ENCODE measurements at regions not wholly inside any gene's neighbourhood (a gene's known extent, or its start where the extent isn't known, plus 50 kb on each side); places are given as distances from the start of the nearest gene placed in this dataset.

DNA sequence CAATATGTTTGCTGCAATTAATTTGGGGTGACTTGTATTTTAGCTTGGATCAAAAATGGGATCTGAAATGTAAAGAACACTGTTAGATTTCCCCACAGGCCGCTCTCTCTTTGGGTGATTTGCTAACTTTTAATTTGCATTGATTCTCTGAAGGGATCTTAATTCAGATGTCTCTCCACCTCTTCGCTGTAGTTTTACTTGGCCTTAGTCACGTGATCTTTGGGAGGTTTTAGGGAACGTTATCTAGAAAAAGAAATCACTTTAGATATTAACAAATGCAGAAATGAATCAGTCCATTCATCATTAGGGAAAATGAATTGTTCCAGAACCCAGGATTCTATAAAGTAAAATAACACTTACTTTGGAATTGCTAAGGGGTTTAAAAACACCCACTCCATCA, 390.2 kb downstream of the THBS2 start:
- no peak overlapping the region for H3K27ac Mint-ChIP-seq (ENCODE audit: unreplicated experiment)
- no peaks in the 10 kb centered on the region for H3K4me1 Mint-ChIP-seq (ENCODE audit: low read depth, unreplicated experiment)
- DNase-seq = no peak
- H3K36me3 Mint-ChIP-seq (ENCODE audit: unreplicated experiment) = no peaks in the 10 kb centered on the region
- no peaks in the 10 kb centered on the region for H3K27me3 Mint-ChIP-seq (ENCODE audit: unreplicated experiment)
- TF ChIP-seq, protein P1, sequence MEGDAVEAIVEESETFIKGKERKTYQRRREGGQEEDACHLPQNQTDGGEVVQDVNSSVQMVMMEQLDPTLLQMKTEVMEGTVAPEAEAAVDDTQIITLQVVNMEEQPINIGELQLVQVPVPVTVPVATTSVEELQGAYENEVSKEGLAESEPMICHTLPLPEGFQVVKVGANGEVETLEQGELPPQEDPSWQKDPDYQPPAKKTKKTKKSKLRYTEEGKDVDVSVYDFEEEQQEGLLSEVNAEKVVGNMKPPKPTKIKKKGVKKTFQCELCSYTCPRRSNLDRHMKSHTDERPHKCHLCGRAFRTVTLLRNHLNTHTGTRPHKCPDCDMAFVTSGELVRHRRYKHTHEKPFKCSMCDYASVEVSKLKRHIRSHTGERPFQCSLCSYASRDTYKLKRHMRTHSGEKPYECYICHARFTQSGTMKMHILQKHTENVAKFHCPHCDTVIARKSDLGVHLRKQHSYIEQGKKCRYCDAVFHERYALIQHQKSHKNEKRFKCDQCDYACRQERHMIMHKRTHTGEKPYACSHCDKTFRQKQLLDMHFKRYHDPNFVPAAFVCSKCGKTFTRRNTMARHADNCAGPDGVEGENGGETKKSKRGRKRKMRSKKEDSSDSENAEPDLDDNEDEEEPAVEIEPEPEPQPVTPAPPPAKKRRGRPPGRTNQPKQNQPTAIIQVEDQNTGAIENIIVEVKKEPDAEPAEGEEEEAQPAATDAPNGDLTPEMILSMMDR (IDR thresholded peaks at IDR 0.05; ENCODE audit: partially characterized antibody, unreplicated experiment) = no peak
- H3K9me3 Mint-ChIP-seq (ENCODE audit: unreplicated experiment) = no peaks in the 10 kb centered on the region
- H3K4me3 Mint-ChIP-seq (ENCODE audit: unreplicated experiment) = no peak overlapping the region

DNA sequence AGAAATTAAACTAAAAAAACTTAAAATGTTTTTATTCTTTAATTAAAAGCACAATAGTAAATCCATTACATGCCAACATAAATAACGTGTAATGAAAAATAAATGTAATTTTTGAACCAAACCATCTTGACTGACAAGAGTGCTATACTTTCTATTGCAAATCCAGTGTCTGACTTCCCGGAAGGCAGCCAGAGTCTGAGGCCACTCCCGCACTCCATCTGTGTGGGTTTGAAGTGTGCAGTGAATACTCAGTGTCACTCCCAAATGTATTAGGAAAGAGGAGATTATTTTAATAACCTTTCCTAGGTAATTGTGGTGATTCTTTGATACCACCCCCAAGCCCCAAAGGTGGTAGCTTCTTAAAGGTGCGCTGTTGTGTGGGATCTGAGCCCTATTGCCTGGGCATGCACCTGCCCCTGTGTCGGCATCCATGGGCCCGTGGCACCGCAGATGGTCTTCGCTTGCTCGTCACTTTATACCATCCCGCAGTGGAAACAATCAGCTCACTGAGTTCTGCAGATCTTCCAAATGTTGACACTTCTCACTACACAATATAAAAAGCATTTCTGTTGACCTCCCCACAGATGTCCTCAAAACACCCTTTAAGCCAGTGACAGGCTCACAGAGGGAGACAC, 391.2 kb downstream of the THBS2 start:
- no peaks in the 10 kb centered on the region for H3K36me3 Mint-ChIP-seq (ENCODE audit: unreplicated experiment)
- no peak overlapping the region for H3K27ac Mint-ChIP-seq (ENCODE audit: unreplicated experiment)
- no peaks in the 10 kb centered on the region for H3K9me3 Mint-ChIP-seq (ENCODE audit: unreplicated experiment)
- H3K4me1 Mint-ChIP-seq (ENCODE audit: low read depth, unreplicated experiment) = no peaks in the 10 kb centered on the region
- TF ChIP-seq, protein P1 (IDR thresholded peaks at IDR 0.05; ENCODE audit: partially characterized antibody, unreplicated experiment) = no peak
- no peaks in the 10 kb centered on the region for H3K27me3 Mint-ChIP-seq (ENCODE audit: unreplicated experiment)
- DNase-seq = no peak
- no peak overlapping the region for H3K4me3 Mint-ChIP-seq (ENCODE audit: unreplicated experiment)

DNA sequence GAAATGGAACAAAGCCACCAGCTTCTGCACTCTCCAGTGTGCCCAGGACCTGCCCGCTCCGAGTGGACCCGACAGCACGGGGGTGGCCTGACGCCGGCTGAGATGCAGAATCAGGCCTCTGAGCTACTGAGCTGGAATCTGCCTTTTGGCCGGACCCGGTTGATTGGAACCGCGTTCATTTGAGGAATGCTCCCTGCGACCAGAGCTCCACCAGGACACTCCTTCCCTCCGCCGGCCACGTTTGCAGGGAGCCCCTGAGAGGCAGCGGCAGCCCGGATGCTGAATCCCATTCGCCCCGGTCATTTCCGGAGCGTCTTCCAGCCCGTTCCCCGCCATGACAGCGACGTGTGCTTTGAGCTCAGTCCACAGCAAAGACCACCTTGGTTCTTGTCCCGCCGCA, 392.7 kb downstream of the THBS2 start:
- Mint-ChIP-seq H3K36me3 (ENCODE audit: unreplicated experiment) (no peaks in the 10 kb centered on the region), H3K9me3 (ENCODE audit: unreplicated experiment) (no peaks in the 10 kb centered on the region), H3K27me3 (ENCODE audit: unreplicated experiment) (no peaks in the 10 kb centered on the region), H3K4me3 (ENCODE audit: unreplicated experiment) (no peak overlapping the region), H3K4me1 (ENCODE audit: low read depth, unreplicated experiment) (no peaks in the 10 kb centered on the region), H3K27ac (ENCODE audit: unreplicated experiment) (no peak overlapping the region)
- no peak for DNase-seq
- TF ChIP-seq, protein P1 (IDR thresholded peaks at IDR 0.05; ENCODE audit: partially characterized antibody, unreplicated experiment) = no peak

DNA sequence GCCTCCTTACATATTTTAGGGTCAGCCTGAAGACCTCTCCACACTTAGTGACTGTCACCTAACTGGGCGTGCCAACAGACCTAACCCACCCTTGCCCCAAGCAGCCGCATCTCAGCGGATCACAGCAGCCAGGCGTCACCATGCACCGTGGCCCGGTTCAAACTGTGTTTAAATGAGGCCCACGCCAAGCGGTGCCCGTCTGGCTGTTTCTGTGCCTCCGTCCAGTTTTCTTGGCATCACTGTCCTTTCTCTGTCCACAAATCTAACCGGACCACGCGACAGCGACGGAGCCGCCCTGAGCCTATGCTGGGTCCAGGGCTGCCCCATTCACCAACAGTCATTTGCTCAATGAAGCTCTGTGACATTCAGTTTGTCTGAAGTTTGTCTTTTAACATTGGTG, 393.3 kb downstream of the THBS2 start:
- H3K36me3 Mint-ChIP-seq (ENCODE audit: unreplicated experiment) = no peaks in the 10 kb centered on the region
- H3K4me3 Mint-ChIP-seq (ENCODE audit: unreplicated experiment) = no peak overlapping the region
- no peaks in the 10 kb centered on the region for H3K9me3 Mint-ChIP-seq (ENCODE audit: unreplicated experiment)
- TF ChIP-seq, protein P1 (IDR thresholded peaks at IDR 0.05; ENCODE audit: partially characterized antibody, unreplicated experiment) = no peak
- H3K4me1 Mint-ChIP-seq (ENCODE audit: low read depth, unreplicated experiment) = no peaks in the 10 kb centered on the region
- no peak overlapping the region for H3K27ac Mint-ChIP-seq (ENCODE audit: unreplicated experiment)
- no peak for DNase-seq
- H3K27me3 Mint-ChIP-seq (ENCODE audit: unreplicated experiment) = no peaks in the 10 kb centered on the region

DNA sequence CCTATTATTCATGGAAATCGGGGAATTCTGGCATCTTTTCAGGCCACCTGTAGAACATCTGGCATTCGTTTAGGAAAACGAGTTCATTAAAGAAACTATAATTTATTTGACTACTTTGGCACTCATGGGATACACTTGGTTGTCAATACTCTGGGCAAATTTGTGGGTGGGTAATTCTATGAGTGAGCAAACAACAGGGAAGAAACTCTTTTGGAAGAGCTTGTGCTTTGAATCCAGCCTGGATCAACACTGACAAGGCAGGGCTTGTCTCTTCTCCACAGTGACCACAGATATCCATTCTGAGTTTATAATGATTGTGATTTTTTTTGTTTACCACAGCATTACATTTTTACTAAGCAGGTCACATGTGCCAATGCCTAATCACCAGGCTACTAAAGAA, 394.7 kb downstream of the THBS2 start:
- no peaks in the 10 kb centered on the region for H3K4me1 Mint-ChIP-seq (ENCODE audit: low read depth, unreplicated experiment)
- no peak overlapping the region for H3K4me3 Mint-ChIP-seq (ENCODE audit: unreplicated experiment)
- H3K36me3 Mint-ChIP-seq (ENCODE audit: unreplicated experiment) = no peaks in the 10 kb centered on the region
- DNase-seq = no peak
- no peak overlapping the region for H3K27ac Mint-ChIP-seq (ENCODE audit: unreplicated experiment)
- TF ChIP-seq, protein P1 (IDR thresholded peaks at IDR 0.05; ENCODE audit: partially characterized antibody, unreplicated experiment) = no peak
- H3K27me3 Mint-ChIP-seq (ENCODE audit: unreplicated experiment) = no peaks in the 10 kb centered on the region
- H3K9me3 Mint-ChIP-seq (ENCODE audit: unreplicated experiment) = no peaks in the 10 kb centered on the region
